Hepatocyte (in vitro differentiated cells): ENCODE measurements at regions not wholly inside any gene's neighbourhood (a gene's known extent, or its start where the extent isn't known, plus 50 kb on each side); places are given as distances from the start of the nearest gene placed in this dataset.

Experiments used
- DNase-seq: peaks from one replicate; pipeline ENCODE4 v3.0.0-alpha.2; 2016; ENCODE audit warnings: low spot score
- H2AFZ ChIP-seq: fragments of 200-600 bp; sonication (generic); 2 replicates; pipeline ENCODE4 v1.6.0; 2016; ENCODE audit warnings: antibody characterized with exemption, mild to moderate bottlenecking
- H3K27ac ChIP-seq: fragments of 200-600 bp; sonication (generic); 2 replicates; pipeline ENCODE4 v1.5.1; 2016; ENCODE audit warnings: mild to moderate bottlenecking
- H3K27me3 ChIP-seq: fragments of 200-600 bp; sonication (generic); 2 replicates; pipeline ENCODE4 v1.6.1; 2016
- H3K36me3 ChIP-seq: fragments of 200-600 bp; sonication (generic); replicated peaks from 2 replicates; pipeline ENCODE4 v1.5.1; 2016; ENCODE audit warnings: low read depth; ENCODE audit not compliant: insufficient read depth
- H3K4me1 ChIP-seq: fragments of 200-600 bp; sonication (generic); 2 replicates; pipeline ENCODE4 v1.5.1; 2016; ENCODE audit warnings: mild to moderate bottlenecking, moderate library complexity; ENCODE audit not compliant: insufficient read depth
- H3K4me2 ChIP-seq: fragments of 200-600 bp; sonication (generic); 2 replicates; pipeline ENCODE4 v1.6.0; 2016
- H3K4me3 ChIP-seq: fragments of 200-600 bp; sonication (generic); 2 replicates; pipeline ENCODE4 v1.5.1; 2016; ENCODE audit warnings: mild to moderate bottlenecking
- H3K79me2 ChIP-seq: fragments of 200-600 bp; sonication (generic); 2 replicates; pipeline ENCODE4 v1.6.0; 2017; ENCODE audit warnings: mild to moderate bottlenecking
- H3K9me2 ChIP-seq: fragments of 200-600 bp; sonication (generic); replicated peaks from 2 replicates; pipeline ENCODE4 v1.6.0; 2017; ENCODE audit warnings: mild to moderate bottlenecking; ENCODE audit not compliant: insufficient read depth
- H3K9me3 ChIP-seq: fragments of 200-600 bp; sonication (generic); 2 replicates; pipeline ENCODE4 v1.5.1; 2016; ENCODE audit warnings: low read depth, mild to moderate bottlenecking
- H4K20me1 ChIP-seq: fragments of 200-600 bp; sonication (generic); 2 replicates; pipeline ENCODE4 v1.6.0; 2016; ENCODE audit warnings: mild to moderate bottlenecking; ENCODE audit not compliant: insufficient read depth, poor library complexity, severe bottlenecking
- CTCF ChIP-seq: fragments of 200-600 bp; sonication (generic); IDR thresholded peaks from 2 replicates; pipeline ENCODE4 v1.5.1; 2016; ENCODE audit warnings: antibody characterized with exemption, mild to moderate bottlenecking; ENCODE audit not compliant: poor library complexity
- EZH2 ChIP-seq: fragments of 200-600 bp; sonication (generic); IDR thresholded peaks from 2 replicates; pipeline ENCODE4 v1.6.1; 2016; ENCODE audit warnings: antibody characterized with exemption, mild to moderate bottlenecking, borderline replicate concordance
- EZH2phosphoT487 ChIP-seq: fragments of 200-600 bp; sonication (generic); IDR thresholded peaks from one replicate; pipeline ENCODE4 v1.6.1; 2018; ENCODE audit warnings: antibody characterized with exemption, mild to moderate bottlenecking, low read depth, moderate library complexity; ENCODE audit not compliant: unreplicated experiment, severe bottlenecking
- WGBS: methylation state at CpG from one replicate; pipeline ENCODE4 v1.1.6; 2016; ENCODE audit warnings: low lambda C conversion rate; ENCODE audit errors: missing lambda C conversion rate; 5-methylcytosine and 5-hydroxymethylcytosine counted together

- no peak for DNase-seq
Measured at GRCh38 chr10:130434446-130435385, 298.5 kb downstream of the GLRX3 start.

GRCh38 chr10:130435961-130436360 lies 299.8 kb downstream of the GLRX3 start:
- no peaks in the 10 kb centered on the region for H3K9me2 ChIP-seq
- no peak for TF ChIP-seq CTCF
- no peak for TF ChIP-seq EZH2phosphoT487
- no peaks in the 10 kb centered on the region for H3K36me3 ChIP-seq
- no peaks in the 10 kb centered on the region for H4K20me1 ChIP-seq
- no peaks in the 10 kb centered on the region for H3K4me1 ChIP-seq
- no peaks in the 10 kb centered on the region for H3K9me3 ChIP-seq
- H3K27me3 ChIP-seq: no peaks in the 10 kb centered on the region
- no peak overlapping the region for H3K4me2 ChIP-seq
- no peak overlapping the region for H3K27ac ChIP-seq
- no peaks in the 10 kb centered on the region for H3K79me2 ChIP-seq
- H2AFZ ChIP-seq: no peak overlapping the region
- no peak overlapping the region for H3K4me3 ChIP-seq
- 89% methylated on average over 3 of the region's 3 CpGs for WGBS
- DNase-seq: no peak

More at GRCh38 chr10:130434446-130435385, 298.5 kb downstream of the GLRX3 start:
- Histone ChIP-seq H3K4me3 (no peak overlapping the region), H3K79me2 (no peaks in the 10 kb centered on the region), H3K27me3 (no peaks in the 10 kb centered on the region), H3K36me3 (no peaks in the 10 kb centered on the region), H3K9me3 (no peaks in the 10 kb centered on the region), H3K9me2 (no peaks in the 10 kb centered on the region), H3K4me2 (no peak overlapping the region), H4K20me1 (no peaks in the 10 kb centered on the region), H3K4me1 (no peaks in the 10 kb centered on the region), H3K27ac (no peak overlapping the region), H2AFZ (no peak overlapping the region)
- TF ChIP-seq CTCF (no peak), EZH2phosphoT487 (no peak), EZH2 (no peak)
- WGBS: 86% methylated on average over 14 of the region's 14 CpGs

- Histone ChIP-seq H4K20me1 (no peaks in the 10 kb centered on the region), H3K79me2 (no peaks in the 10 kb centered on the region), H3K27ac (no peak overlapping the region), H3K4me1 (no peaks in the 10 kb centered on the region), H3K9me3 (no peaks in the 10 kb centered on the region), H3K9me2 (no peaks in the 10 kb centered on the region), H3K4me3 (no peak overlapping the region), H3K4me2 (no peak overlapping the region), H3K36me3 (no peaks in the 10 kb centered on the region), H2AFZ (no peak overlapping the region), H3K27me3 (no peaks in the 10 kb centered on the region)
- TF ChIP-seq EZH2phosphoT487: no peak
- no peak for TF ChIP-seq EZH2
- no peak for TF ChIP-seq CTCF
- WGBS: 96% methylated on average over 7 of the region's 7 CpGs
- no peak for DNase-seq
Measured at GRCh38 chr10:130438861-130439260, 302.7 kb downstream of the GLRX3 start.
